ENCODE measurements at regions not wholly inside any gene's neighbourhood (a gene's known extent, or its start where the extent isn't known, plus 50 kb on each side); places are given as distances from the start of the nearest gene placed in this dataset.

DNA sequence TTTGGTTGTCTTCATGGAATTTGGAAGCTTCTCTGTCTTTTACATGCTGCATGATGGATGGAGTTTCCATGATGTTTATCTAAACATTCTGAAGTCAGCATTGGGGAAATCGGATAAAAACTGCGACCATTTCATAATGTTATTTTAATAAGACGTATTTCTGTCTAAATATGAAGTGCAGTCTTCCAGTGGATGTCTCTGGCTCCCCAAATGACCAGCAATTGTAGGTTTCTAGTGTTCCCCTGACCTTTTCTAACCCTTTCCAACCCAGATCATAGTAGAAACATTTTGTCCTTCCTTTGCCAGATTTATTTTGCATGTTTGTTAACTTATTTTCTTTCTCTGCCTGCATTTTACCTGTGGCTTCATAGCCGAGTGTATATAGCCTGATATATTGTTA lies 559.3 kb downstream of the ADCYAP1 start:
- no peak overlapping the region for H3K4ac ChIP-seq (ENCODE audit: low read length)
- H4K91ac ChIP-seq (ENCODE audit: low read depth, low read length, poor library complexity) = no peak overlapping the region
- H3K4me3 ChIP-seq (ENCODE audit: low read length in 2 of 2) = no peak overlapping the region
- H3K14ac ChIP-seq (ENCODE audit: low read length) = no peak overlapping the region
- H3K18ac ChIP-seq (ENCODE audit: low read length) = no peak overlapping the region
- H2BK12ac ChIP-seq (ENCODE audit: low read length) = no peak overlapping the region
- no peaks in the 10 kb centered on the region for H3K4me1 ChIP-seq (ENCODE audit: control insufficient read depth in 2 of 2, insufficient read depth in 1 of 2, low read depth in 1 of 2, low read length in 2 of 2)
- H3K9ac ChIP-seq (ENCODE audit: low read depth, low read length, poor library complexity) = no peak overlapping the region
- H2AFZ ChIP-seq (ENCODE audit: low read length) = no peak overlapping the region
- no peak overlapping the region for H2BK120ac ChIP-seq (ENCODE audit: low read depth, low read length)
- DNase-seq (ENCODE audit: low spot score) = no peak
- H2AK5ac ChIP-seq (ENCODE audit: low read depth, low read length) = no peak overlapping the region
- H2BK5ac ChIP-seq (ENCODE audit: low read length) = no peak overlapping the region
- no peak overlapping the region for H4K8ac ChIP-seq (ENCODE audit: low read depth, low read length)
- no peaks in the 10 kb centered on the region for H3K9me3 ChIP-seq (replicated peaks in 1 of 2; ENCODE audit: control insufficient read depth in 2 of 2, insufficient read depth in 1 of 2, low read depth in 1 of 2, low read length in 2 of 2)
- H3K79me1 ChIP-seq (ENCODE audit: low read depth, low read length) = no peaks in the 10 kb centered on the region
- H3K36me3 ChIP-seq (replicated peaks in 1 of 2; ENCODE audit: control insufficient read depth in 2 of 2, insufficient read depth in 2 of 2, low read length in 2 of 2) = no peaks in the 10 kb centered on the region
- H3K27ac ChIP-seq (replicated peaks; ENCODE audit: low read length) = no peak overlapping the region
- no peak overlapping the region for H2BK15ac ChIP-seq (ENCODE audit: low read length)
- H3K23ac ChIP-seq (ENCODE audit: low read depth, low read length, poor library complexity) = no peak overlapping the region
- H3K4me2 ChIP-seq (ENCODE audit: insufficient read depth, low read length, poor library complexity, severe bottlenecking) = no peak overlapping the region
- no CpG with 5 or more reads among the region's 4 CpGs for WGBS, 2 donors (ENCODE audit: extremely low coverage in 2 of 2, insufficient read length in 2 of 2, insufficient replicate concordance in 1 of 2)
- no peaks in the 10 kb centered on the region for H3K27me3 ChIP-seq (ENCODE audit: control insufficient read depth in 3 of 3, insufficient read depth in 3 of 3, low read depth in 1 of 3, low read length in 3 of 3)

- no peak overlapping the region for H3K9ac ChIP-seq (ENCODE audit: low read depth, low read length, poor library complexity)
- WGBS, 2 donors (ENCODE audit: extremely low coverage in 2 of 2, insufficient read length in 2 of 2, insufficient replicate concordance in 1 of 2) = no CpG with 5 or more reads among the region's 4 CpGs
- H3K4me1 ChIP-seq (ENCODE audit: control insufficient read depth in 2 of 2, insufficient read depth in 1 of 2, low read depth in 1 of 2, low read length in 2 of 2) = no peaks in the 10 kb centered on the region
- no peak overlapping the region for H3K4ac ChIP-seq (ENCODE audit: low read length)
- H2AK5ac ChIP-seq (ENCODE audit: low read depth, low read length) = no peak overlapping the region
- H2AFZ ChIP-seq (ENCODE audit: low read length) = no peak overlapping the region
- H3K23ac ChIP-seq (ENCODE audit: low read depth, low read length, poor library complexity) = no peak overlapping the region
- H2BK5ac ChIP-seq (ENCODE audit: low read length) = no peak overlapping the region
- H3K27ac ChIP-seq (replicated peaks; ENCODE audit: low read length) = no peak overlapping the region
- no peaks in the 10 kb centered on the region for H3K36me3 ChIP-seq (replicated peaks in 1 of 2; ENCODE audit: control insufficient read depth in 2 of 2, insufficient read depth in 2 of 2, low read length in 2 of 2)
- no peak overlapping the region for H4K91ac ChIP-seq (ENCODE audit: low read depth, low read length, poor library complexity)
- H3K9me3 ChIP-seq (replicated peaks in 1 of 2; ENCODE audit: control insufficient read depth in 2 of 2, insufficient read depth in 1 of 2, low read depth in 1 of 2, low read length in 2 of 2) = no peaks in the 10 kb centered on the region
- no peak overlapping the region for H3K4me3 ChIP-seq (ENCODE audit: low read length in 2 of 2)
- no peak overlapping the region for H4K8ac ChIP-seq (ENCODE audit: low read depth, low read length)
- no peak overlapping the region for H3K18ac ChIP-seq (ENCODE audit: low read length)
- no peak overlapping the region for H2BK12ac ChIP-seq (ENCODE audit: low read length)
- DNase-seq (ENCODE audit: low spot score) = no peak
- H3K27me3 ChIP-seq (ENCODE audit: control insufficient read depth in 3 of 3, insufficient read depth in 3 of 3, low read depth in 1 of 3, low read length in 3 of 3) = no peaks in the 10 kb centered on the region
- no peaks in the 10 kb centered on the region for H3K79me1 ChIP-seq (ENCODE audit: low read depth, low read length)
- no peak overlapping the region for H2BK120ac ChIP-seq (ENCODE audit: low read depth, low read length)
- no peak overlapping the region for H3K4me2 ChIP-seq (ENCODE audit: insufficient read depth, low read length, poor library complexity, severe bottlenecking)
- no peak overlapping the region for H3K14ac ChIP-seq (ENCODE audit: low read length)
- H2BK15ac ChIP-seq (ENCODE audit: low read length) = no peak overlapping the region
Measured at GRCh38 chr18:1464444-1465217, 560.0 kb downstream of the ADCYAP1 start.

DNA sequence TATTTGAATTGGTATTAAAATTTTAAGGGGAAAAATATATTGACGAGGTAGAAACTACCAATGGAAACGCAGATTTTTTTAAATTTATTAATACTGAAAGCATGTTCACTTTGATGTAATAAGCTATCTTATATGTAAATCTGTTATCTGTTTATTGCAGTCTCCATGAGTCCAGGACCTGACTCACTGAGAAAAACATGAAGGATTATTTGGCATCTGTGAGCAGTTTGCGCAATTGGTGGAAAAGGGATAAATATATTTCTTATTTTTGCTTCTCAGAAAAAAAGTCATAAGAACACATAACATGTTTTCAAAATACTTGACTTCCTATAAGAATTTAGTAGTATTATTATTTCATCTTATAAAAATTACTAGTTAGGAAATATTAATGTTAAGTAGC lies 561.4 kb downstream of the ADCYAP1 start:
- Histone ChIP-seq H3K4me3 (ENCODE audit: low read length in 2 of 2) (no peak overlapping the region), H3K36me3 (replicated peaks in 1 of 2; ENCODE audit: control insufficient read depth in 2 of 2, insufficient read depth in 2 of 2, low read length in 2 of 2) (no peaks in the 10 kb centered on the region), H3K4me1 (ENCODE audit: control insufficient read depth in 2 of 2, insufficient read depth in 1 of 2, low read depth in 1 of 2, low read length in 2 of 2) (no peaks in the 10 kb centered on the region), H3K27ac (replicated peaks; ENCODE audit: low read length) (no peak overlapping the region), H2BK5ac (ENCODE audit: low read length) (no peak overlapping the region), H4K8ac (ENCODE audit: low read depth, low read length) (no peak overlapping the region), H3K4me2 (ENCODE audit: insufficient read depth, low read length, poor library complexity, severe bottlenecking) (no peak overlapping the region), H3K14ac (ENCODE audit: low read length) (no peak overlapping the region), H2AK5ac (ENCODE audit: low read depth, low read length) (no peak overlapping the region), H2BK12ac (ENCODE audit: low read length) (no peak overlapping the region), H4K91ac (ENCODE audit: low read depth, low read length, poor library complexity) (no peak overlapping the region), H2BK120ac (ENCODE audit: low read depth, low read length) (no peak overlapping the region), H2BK15ac (ENCODE audit: low read length) (no peak overlapping the region), H3K4ac (ENCODE audit: low read length) (no peak overlapping the region), H2AFZ (ENCODE audit: low read length) (no peak overlapping the region), H3K9ac (ENCODE audit: low read depth, low read length, poor library complexity) (no peak overlapping the region), H3K27me3 (ENCODE audit: control insufficient read depth in 3 of 3, insufficient read depth in 3 of 3, low read depth in 1 of 3, low read length in 3 of 3) (no peaks in the 10 kb centered on the region), H3K9me3 (replicated peaks in 1 of 2; ENCODE audit: control insufficient read depth in 2 of 2, insufficient read depth in 1 of 2, low read depth in 1 of 2, low read length in 2 of 2) (no peaks in the 10 kb centered on the region), H3K79me1 (ENCODE audit: low read depth, low read length) (no peaks in the 10 kb centered on the region), H3K18ac (ENCODE audit: low read length) (no peak overlapping the region), H3K23ac (ENCODE audit: low read depth, low read length, poor library complexity) (no peak overlapping the region)
- no peak for DNase-seq (ENCODE audit: low spot score)
- WGBS, 2 donors (ENCODE audit: extremely low coverage in 2 of 2, insufficient read length in 2 of 2, insufficient replicate concordance in 1 of 2) = no CpG with 5 or more reads among the region's 3 CpGs

DNA sequence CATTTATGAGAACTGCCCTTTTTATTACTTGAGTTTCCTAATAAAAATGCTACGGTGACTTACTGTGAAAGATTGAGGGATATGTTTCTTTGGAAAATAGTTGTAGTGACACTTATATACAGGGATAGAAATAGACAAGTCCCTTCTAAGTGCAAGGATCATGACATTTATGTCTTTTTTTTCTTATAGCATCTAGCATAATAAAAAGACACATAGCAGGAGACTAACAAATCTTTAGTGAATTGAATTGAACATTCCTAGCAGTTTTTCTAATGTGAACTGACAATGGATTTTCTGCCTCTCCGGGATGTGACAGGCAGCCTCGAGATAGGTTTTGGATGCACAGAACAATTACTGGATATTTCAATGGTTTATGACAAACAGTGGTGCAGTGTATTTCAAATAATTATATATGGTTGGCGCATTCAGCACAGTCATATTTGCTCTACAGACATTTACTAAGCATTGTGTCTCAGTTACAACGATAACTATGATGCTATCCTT lies 562.8 kb downstream of the ADCYAP1 start:
- no peak overlapping the region for H2BK5ac ChIP-seq (ENCODE audit: low read length)
- H2BK120ac ChIP-seq (ENCODE audit: low read depth, low read length) = no peak overlapping the region
- H2BK15ac ChIP-seq (ENCODE audit: low read length) = no peak overlapping the region
- H3K9me3 ChIP-seq (replicated peaks in 1 of 2; ENCODE audit: control insufficient read depth in 2 of 2, insufficient read depth in 1 of 2, low read depth in 1 of 2, low read length in 2 of 2) = no peaks in the 10 kb centered on the region
- no peaks in the 10 kb centered on the region for H3K36me3 ChIP-seq (replicated peaks in 1 of 2; ENCODE audit: control insufficient read depth in 2 of 2, insufficient read depth in 2 of 2, low read length in 2 of 2)
- H4K8ac ChIP-seq (ENCODE audit: low read depth, low read length) = no peak overlapping the region
- no peak overlapping the region for H3K18ac ChIP-seq (ENCODE audit: low read length)
- H2BK12ac ChIP-seq (ENCODE audit: low read length) = no peak overlapping the region
- WGBS, 2 donors (ENCODE audit: extremely low coverage in 2 of 2, insufficient read length in 2 of 2, insufficient replicate concordance in 1 of 2) = no CpG with 5 or more reads among the region's 5 CpGs
- no peaks in the 10 kb centered on the region for H3K27me3 ChIP-seq (ENCODE audit: control insufficient read depth in 3 of 3, insufficient read depth in 3 of 3, low read depth in 1 of 3, low read length in 3 of 3)
- H3K9ac ChIP-seq (ENCODE audit: low read depth, low read length, poor library complexity) = no peak overlapping the region
- no peak overlapping the region for H3K4ac ChIP-seq (ENCODE audit: low read length)
- no peak overlapping the region for H4K91ac ChIP-seq (ENCODE audit: low read depth, low read length, poor library complexity)
- H3K4me1 ChIP-seq (ENCODE audit: control insufficient read depth in 2 of 2, insufficient read depth in 1 of 2, low read depth in 1 of 2, low read length in 2 of 2) = no peaks in the 10 kb centered on the region
- no peak overlapping the region for H3K23ac ChIP-seq (ENCODE audit: low read depth, low read length, poor library complexity)
- H3K4me2 ChIP-seq (ENCODE audit: insufficient read depth, low read length, poor library complexity, severe bottlenecking) = no peak overlapping the region
- H2AK5ac ChIP-seq (ENCODE audit: low read depth, low read length) = no peak overlapping the region
- no peaks in the 10 kb centered on the region for H3K79me1 ChIP-seq (ENCODE audit: low read depth, low read length)
- H3K14ac ChIP-seq (ENCODE audit: low read length) = no peak overlapping the region
- H2AFZ ChIP-seq (ENCODE audit: low read length) = no peak overlapping the region
- no peak for DNase-seq (ENCODE audit: low spot score)
- no peak overlapping the region for H3K27ac ChIP-seq (replicated peaks; ENCODE audit: low read length)
- no peak overlapping the region for H3K4me3 ChIP-seq (ENCODE audit: low read length in 2 of 2)
